NCI-H1092 treated with DMSO at 0.1 percent for 48 hours (cell line): ENCODE measurements at regions not wholly inside any gene's neighbourhood (a gene's known extent, or its start where the extent isn't known, plus 50 kb on each side); places are given as distances from the start of the nearest gene placed in this dataset.

Experiments
- DNase-seq: peaks from one replicate; lab custom pipeline; 2025; lab: John Stamatoyannopoulos, UW

DNA sequence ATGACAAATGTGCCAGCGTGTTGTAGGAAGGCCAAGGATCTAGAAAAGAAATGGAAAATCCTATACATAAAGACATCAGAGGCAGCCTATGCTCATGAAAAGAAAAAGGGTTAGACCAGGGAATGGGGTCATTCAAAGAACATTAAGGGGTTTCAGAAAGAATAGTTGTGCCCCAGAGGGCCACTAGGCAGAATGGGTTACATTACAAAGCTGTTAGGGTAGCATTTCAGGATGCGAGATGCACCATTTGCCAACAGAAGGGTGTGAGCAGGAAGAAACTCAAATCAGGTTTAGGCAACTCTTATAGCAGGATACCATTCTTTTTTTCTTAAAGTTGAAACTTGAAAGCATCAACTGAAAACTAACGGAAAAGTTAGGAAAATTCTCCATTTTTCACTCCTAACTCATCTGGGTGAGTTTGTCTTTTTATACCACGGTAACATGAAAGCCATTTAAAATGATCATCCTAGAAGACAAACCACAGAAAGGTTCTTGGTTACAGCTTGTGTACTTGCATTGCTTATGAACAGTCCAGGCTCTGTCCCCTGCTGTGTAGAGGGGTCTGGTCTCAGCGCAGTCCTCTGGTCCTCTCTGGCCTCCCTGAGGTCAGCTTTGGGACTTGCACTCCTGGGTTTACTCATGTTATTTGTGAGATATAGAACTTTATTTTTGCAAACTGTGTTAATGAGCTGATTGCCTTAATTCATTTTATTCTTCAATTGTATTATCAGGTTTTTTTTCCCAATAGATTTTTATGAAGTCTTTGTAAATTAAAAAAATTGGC, 209.1 kb downstream of the DACT1 start:
- no peak for DNase-seq

DNA sequence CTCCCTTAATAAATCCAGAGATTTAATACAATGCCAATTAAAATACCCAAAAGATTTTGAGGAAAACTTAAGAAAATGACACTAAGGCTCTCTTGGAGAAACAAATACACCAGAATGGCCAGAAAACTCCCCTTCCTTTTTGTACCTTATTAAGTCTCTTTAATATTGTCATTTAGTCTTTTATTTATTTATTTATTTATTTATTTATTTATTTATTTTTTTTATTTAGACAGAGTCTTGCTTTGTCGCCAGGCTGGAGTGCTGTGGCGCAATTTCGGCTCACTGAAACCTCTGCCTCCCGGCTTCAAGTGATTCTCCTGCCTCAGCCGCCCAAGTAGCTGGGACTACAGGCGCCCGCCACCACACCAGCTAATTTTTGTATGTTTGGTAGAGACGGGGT, 210.6 kb downstream of the DACT1 start:
- no peak for DNase-seq

DNA sequence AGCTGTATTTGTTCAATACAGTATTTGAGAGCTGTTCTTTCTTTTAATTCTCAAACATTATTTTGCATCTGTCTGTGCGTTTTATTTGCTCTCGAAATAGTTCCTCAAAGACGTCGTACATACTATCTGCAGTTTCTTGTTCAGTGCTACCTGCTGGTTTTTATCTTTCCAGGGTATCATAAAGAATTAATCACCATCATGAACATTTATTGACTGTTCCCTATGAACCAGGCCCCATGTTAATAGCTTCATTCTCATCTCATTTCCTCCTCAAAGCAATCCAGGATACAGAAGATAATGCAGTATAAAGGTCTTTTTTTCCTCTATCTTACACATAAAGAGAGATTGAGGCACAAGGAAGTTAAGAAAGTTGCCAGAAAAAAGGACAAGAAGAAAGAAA, 211.8 kb downstream of the DACT1 start:
- DNase-seq: no peak

DNA sequence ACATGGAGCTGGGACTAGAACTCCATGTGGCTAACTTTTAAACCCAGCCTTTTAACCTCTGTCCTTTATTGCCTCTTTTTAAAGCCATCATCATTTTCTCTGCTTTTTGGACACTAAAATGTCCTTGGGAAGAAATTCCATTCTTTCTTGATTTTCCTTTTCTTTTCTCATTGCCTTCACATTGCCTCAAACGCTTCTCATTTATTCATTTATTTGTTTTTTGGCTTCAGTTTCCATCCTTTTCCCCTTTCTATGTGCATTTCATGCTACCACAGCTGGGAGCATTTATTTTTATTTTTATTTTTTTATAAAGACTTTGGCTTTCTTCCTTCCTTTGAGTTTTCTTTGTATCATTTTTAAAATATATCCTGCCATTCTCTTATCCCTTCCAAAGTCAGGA, 212.2 kb downstream of the DACT1 start:
- no peak for DNase-seq

DNA sequence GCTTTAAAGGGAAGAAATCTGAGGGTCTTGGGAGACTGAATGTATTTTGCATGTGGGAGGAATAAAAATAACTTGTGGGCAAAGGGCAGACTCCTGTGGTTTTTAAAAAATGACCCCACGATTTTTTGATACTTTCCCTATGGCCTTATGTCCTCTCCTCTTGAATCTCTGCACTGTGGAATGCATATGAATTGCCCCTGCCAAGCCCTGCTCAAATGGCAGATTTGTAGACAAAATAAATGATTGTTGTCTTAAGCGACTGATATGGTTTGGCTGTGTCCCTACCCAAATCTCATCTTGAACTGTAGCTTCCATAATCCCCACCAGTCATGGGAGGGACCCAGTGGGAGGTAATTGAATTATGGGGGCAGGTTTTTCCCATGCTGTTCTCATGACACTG, 223.8 kb downstream of the DACT1 start:
- DNase-seq: no peak

DNA sequence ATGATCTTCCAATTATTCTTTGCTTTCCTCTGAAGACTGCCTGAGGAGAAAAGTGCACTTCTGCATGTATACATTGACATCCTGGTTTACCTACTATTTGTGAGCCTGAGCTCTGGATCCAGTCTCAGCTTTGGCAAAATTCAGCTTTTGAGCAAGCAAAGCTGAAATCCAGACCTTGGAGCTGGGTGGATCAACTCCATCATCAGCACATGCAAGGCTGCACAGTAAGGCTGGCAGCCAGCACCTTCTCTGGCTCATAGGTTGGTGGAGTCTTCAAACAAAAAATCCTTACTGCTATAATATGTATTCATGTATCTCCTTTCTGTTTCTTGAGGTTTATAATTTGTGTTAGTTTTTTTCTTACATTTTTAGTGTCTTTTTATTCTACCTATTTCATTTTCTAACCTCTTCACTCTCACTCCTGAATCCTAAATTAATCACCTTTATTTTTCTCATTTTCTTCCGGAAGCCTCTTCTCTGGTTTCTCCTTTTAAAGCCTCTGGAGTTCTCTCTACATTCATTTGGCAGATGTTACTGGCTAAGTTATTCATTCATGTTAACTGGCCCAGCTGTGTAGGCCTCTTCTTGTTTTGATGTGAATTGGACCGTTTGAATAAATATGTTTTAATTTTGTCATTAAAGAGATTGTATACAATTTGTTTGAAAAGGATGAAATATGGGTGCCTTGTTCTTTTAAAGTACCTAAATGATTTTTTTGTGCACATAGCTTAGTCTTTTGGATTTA, 224.8 kb downstream of the DACT1 start:
- DNase-seq: no peak

DNA sequence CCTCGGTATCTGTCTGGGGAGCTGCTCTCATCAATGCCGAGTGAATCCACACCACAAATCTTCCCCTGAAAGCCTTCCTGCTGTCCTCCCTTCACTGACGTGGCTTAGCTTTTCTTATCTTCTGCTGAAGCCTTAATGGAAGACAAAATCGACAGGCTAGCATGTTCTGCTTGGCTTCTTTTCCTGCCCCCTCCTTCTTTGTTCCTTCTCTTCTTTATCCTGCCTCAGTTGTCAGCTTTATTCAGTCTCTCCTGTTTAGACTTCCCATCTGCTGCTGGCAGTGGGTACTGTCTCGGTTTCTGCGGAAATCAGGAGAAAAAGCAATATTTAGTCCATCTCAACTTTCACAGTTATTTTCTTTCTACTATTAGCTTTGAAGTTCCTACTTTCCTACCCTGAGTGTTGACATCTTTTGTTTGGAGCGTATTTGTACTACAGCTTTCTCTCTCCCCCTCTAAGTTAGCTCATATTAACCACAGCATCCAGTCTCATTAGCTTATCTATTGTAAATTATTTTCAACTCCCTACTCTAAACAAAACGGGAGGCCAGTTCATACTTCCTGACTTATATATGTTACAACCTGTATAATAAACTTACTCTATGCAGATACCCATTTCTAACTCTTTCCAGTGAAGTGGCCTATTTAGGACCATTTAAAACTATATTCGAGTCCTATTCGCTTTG, 226.0 kb downstream of the DACT1 start:
- no peak for DNase-seq

DNA sequence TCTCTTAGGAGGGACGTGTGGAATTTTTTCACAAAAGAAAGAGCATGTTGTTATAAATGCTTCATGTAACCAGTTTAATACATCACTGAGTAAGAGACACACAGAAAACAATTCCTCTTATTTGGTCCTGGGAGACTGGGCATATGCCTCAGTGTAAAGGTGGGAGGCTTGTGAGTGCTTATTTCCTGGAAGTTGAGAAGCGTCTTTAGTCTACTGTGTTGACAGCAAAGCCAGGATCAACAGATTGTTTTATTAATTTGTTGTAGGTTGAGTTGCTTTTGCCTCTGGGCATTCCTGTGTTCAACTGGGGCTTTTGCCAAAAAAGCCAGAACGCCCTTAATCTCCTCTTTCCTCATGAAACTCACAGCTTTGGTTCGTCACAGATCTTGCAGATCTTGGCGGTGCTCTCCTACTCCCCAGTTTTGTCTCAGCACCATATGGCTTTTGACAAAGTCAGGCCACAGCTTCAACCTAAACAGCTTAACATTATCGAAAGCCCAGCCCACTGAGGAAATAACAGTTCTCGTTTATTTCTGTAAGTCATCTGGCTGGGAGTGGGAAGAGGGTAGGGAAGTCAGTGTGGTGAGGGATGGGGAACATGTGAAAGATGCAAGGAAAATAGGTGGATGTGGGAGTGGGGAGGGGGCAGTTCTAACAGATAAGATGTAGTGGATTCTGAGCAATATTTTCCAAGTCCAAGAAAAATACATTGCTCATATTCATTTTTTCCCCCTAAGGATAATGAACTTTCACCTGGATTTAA, 227.2 kb downstream of the DACT1 start:
- no peak for DNase-seq

DNA sequence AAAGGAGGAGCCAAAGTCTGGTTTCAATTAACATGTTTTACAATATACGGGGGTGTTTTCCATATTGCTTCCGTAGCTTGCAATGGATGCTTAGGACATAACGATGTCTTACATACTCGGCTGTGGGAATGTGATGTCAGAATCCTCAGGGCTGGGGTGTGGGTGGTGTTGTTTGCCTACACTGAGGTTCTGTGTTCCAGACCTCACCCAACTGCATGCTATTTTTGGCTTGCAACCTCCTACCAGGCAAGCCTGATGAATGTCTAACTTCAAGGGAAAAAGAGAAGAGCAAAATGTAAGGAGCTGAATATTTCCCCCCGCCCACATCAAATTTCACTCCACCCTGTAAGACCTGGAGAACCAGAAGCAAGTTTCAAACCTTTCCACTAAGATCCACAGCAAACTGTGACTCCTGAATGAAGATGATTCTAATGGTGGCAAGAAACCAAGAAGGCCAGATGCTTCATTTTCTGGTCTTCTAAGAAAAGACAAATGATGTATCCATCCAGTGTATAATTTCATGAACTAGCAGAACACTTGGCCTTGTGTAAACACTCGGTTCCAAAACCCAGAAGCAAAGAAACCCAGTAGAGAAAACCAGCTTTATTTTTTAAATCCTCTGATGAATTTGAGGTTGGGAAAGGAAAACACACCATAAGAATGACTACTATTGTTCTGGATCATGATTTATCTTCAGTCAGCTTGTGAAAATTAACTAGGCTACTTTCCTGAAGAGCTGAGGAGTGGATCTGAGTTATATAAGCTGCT, 227.9 kb downstream of the DACT1 start:
- DNase-seq: no peak

DNA sequence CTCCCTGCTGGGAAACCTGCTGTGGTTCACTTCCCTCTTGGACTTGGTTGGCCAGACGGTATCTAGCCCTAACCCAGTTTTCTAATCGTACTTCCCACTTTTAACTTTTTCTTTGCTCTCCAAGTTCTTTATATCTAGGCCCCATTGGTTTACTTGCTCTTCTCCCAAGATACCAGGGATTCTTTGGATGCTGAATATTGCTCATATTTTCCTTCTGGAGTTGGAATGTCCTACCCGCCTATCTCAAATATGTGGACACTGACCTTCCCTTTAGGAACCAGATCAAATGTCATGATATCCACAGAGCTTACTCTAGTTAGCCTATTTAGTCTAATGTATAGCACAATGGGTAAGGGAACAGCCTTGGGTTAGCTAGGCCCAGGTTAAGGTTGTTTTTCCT, 228.6 kb downstream of the DACT1 start:
- DNase-seq: no peak

DNA sequence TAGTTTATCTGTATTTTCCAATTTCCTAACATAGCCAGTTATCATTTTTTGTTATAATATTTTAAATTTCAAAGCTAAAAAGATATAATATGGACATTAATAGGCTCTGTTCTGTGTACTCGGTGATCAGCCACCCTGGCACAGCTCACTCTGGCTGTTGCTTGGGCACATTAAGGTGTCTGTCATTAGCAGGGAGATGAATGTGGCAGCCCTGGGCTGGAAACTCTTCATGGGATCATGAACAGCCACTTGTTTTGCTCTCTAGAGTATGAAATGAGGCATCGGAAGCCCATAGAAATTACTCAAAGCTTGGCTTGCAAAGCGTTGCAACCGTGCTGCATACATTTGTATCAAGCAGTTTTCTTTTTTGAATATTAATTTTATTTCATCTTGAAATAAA, 233.2 kb downstream of the DACT1 start:
- DNase-seq: no peak

DNA sequence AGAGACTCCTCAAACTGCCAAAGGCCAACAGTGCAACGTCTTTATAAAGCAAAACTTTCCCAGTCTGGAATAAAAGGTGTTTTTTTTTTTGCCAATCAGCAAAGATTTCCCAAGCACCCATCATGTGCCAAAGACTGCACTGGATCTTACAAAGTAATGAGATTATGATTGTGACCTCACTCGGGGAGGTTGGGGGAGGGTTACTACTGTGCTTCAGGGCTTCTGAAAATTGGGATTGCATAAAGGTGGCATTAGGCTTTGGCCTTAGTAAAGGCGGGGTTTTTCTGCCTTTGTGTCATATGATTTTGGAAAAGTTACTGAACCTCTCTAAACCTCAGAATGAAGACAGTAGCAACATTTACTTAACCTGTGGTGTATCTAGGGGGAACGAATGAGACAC, 233.8 kb downstream of the DACT1 start:
- no peak for DNase-seq

DNA sequence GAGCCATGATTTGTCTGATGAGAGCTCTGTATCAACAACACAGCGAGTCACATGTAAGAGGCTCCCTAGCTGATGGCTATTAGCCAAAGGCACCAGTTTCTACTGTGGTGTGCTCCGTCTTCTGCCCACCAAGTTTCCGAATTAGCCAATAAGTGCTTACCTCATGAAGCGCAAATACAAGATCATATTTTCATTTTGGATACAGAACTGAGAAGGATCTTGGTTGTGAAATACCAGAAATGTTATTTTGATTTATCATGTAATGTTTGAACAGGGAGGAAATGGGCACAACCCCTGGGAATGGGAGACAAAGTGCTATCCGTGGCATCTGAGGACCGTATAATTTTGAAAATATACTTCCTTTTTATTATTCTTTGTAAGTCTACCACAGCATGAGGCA, 234.3 kb downstream of the DACT1 start:
- DNase-seq: no peak

DNA sequence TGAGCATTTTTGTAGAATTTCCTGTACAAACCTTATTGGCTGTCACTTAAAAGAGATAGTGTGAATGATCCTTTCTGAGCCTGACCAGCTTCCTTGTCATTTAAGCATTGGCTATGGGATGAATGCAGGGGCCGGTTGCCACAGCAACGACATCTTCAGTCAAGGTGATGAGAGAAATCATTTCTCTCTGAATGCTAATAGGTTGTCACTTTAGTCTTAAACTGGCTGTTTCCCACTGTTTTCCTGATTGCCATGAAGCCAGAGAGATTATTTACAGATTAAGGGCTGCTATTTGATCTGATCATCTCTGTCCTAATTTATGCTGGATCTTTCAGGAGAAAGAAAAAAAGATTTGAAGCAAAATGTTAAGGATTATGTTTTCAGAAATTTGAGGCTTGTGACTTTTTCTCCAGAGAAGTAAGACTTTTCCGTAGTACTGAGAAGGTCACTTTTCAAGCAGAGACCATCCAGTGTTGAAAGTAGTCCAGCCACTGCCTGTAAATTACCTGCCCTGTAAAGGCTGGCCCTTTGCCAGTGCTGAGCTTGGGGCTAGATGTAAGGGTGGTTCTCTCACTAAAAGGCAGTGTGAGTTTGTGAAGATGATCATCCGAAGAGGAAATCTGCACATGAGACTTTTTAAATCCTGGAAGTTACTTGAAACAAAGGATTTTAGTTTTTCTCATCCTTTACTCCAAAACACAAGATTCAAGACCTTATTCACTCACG, 235.6 kb downstream of the DACT1 start:
- no peak for DNase-seq

DNA sequence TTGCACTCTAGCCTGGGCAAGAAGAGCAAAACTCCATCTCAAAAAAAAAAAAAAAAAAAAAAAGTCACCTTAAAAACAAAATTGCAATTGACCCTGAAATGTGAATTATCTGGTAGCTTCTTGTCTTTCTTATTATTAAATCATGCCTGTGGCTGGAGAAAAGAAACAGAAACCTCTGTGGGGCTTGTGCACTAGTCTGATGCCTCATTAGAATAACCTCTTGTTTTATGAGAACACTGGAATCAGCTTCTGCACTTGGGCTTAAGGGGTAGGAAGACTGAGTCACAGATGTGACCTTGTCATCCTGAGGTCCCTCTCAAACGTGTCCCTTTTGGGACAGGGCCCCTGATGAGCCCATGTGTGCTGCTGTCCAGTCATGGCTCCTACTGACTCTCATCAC, 237.9 kb downstream of the DACT1 start:
- DNase-seq: no peak

DNA sequence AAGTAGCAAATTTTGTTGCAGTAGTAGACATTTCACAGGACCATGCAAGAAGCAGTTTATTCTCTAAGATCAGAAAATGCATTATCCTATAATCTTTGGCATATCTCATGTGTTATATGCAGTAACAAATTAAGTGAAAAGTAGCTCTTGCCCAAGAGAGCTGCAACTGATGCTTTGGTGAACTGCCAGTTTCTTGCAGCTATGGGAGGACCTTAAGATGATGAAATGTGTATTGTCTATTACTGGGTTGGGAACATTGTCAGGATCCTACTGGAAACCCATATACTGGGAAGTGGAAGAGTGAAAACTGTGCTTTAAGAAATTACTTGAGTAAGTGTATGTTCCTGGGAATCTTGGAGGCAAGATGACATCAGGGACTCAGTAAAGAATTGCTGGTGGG, 238.8 kb downstream of the DACT1 start:
- no peak for DNase-seq

DNA sequence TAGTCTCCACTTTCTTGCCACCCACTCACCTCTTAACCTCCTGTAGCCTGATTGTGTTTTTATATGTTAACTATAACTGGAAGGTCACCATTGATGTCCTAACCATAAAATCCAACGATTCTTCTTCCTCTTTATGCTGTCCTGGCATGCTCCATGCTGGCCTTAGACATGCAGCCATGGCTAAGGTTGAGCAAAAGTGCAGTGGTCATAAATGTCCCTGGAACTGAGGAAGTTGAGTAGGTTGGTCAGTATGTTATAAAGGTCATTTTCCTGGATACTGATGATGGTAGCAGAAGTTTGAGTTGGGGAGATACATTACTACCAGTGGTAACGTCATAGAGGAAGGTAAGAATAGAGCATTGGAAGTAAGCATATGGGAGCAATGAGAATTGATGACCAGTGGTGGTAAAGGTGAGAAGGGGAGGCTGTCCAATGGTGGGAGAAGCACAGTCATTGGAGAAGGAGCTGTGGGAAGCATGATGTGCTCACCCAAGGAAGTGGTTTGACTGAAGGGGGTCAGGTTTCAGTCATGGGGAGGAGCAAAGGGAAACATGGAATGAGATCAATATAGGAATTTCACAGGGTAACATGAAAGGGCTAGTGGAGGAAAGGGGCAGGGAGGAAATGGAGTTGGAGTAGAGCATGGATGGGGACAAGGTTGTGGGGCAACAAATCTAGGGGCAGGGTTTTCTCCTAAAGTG, 240.8 kb downstream of the DACT1 start:
- no peak for DNase-seq

DNA sequence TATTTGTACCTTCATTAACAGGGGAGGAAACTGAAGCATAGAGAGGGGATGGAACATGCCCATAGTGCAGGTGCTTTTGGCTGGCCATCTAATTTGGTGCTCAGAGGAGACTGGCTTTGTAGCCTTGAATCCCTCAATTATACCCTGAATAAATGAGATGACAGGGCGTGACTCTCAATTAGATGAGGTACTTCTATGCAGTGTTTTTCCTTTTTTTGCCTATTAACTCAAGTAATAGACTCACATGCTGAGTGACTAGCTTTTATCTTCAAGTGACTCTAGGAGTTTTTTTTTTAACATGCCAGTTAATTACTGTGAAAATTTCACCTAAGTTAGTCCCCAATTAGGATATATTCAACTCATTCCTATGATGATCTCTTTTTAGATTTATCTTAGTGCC, 243.7 kb downstream of the DACT1 start:
- no peak for DNase-seq

DNA sequence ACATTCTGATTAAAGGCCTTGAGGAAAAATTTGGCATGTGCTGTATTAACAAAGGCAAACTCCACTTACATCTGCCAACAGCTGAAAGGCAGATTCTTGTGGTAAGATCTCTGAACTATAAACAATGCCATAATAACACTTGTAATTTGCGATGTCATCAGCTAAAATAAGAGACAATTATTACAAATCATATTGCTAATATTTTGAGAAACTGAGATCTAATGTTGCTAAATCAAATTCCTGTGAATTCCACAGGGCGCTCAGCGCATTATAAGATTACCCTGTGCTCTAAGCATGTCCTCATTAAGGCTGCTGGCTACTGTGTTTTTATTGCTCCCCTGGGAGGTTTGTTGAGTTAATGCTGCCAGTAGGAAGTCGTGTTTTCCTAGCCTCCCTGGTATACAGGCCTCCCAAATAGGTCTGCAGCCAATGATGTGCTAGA, 244.8 kb downstream of the DACT1 start:
- DNase-seq: peak; percentile 27

DNA sequence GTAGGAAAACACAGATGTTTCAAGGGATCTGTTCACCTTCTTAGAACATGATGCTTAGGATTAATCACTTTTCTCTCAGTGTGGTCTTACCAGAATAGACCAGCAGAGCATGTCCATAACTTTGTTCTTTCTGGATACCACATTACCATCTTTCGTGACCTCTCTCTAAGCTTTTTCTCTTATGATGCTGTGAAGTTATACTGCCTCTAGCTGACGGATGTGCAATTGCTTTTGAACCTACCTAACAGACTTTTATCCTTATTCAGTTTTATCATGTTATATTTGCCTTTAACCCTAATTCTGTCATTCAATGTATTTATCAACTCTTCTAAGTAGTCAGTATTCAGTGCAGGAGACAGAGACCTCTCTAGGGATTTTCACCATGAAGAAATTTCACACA, 246.7 kb downstream of the DACT1 start:
- DNase-seq: no peak
